HG03469 (cell line): ENCODE measurements at regions not wholly inside any gene's neighbourhood (a gene's known extent, or its start where the extent isn't known, plus 50 kb on each side); places are given as distances from the start of the nearest gene placed in this dataset.
"Not testable (repeated sequence)": the region's sequence is repeated elsewhere in the genome, so short reads cannot be mapped to it uniquely, and the experiment has no call there.

Experiments
- ATAC-seq: cut with Tn5 transposase; IDR thresholded peaks from one replicate; pipeline ENCODE4 v1.9.1; 2021; ENCODE audit warnings: mild to moderate bottlenecking, moderate library complexity, moderate number of reproducible peaks; ENCODE audit not compliant: unreplicated experiment

DNA sequence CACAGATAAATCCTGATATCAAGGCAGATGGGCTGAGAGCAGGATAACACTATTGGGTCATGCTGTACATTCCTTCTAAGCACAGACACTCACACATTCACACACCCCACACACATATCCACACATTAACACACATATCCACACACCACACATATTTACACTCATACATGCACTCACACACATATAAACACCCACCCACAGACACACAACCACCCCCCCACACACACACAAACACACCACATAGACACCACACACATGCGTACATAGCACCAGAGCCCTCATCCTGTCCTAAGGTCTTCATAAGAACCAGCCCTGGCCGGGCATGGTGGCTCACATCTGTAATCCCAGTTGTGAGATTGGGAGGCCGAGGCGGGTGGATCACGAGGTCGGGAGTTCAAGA, 322.3 kb upstream of the ADCY2 start:
- no peak for ATAC-seq

DNA sequence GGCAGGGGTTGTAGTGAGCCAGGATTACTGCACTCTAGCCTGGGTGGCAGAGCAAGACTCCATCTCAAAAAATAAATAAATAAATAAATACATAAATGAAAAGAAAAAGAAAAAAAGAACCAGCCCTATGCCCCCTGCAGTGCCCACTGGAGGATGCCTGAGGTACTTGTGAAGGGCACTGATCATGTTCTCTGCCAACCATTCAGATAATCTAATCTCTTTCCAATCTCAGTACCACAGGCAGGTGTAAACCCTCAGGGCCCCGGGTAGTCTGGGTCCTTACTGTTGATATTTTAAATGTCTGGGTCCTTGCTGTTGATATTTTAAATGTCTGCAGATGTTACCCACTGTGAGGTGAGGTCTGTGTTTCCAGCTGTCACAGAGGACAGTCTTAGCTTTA, 321.8 kb upstream of the ADCY2 start:
- ATAC-seq = no peak

DNA sequence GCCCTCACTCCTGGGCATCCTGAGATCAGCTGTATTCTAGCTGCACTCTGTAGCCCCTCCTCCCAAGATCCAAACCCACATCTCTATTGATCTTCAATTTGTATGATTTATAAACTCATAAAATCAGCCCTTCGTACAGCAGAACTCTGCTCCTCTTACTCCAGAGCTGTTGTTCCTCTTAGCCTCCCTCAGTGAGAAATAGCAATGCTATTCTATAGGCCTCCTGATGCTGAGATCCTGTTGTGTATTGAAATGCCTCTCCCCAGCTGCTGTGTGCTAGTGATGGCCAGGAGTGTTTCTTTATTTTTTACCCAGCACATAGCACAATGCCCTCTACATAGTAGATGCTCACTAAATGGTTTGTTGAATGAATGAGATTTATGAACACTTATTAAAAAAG, 320.5 kb upstream of the ADCY2 start:
- no peak for ATAC-seq

DNA sequence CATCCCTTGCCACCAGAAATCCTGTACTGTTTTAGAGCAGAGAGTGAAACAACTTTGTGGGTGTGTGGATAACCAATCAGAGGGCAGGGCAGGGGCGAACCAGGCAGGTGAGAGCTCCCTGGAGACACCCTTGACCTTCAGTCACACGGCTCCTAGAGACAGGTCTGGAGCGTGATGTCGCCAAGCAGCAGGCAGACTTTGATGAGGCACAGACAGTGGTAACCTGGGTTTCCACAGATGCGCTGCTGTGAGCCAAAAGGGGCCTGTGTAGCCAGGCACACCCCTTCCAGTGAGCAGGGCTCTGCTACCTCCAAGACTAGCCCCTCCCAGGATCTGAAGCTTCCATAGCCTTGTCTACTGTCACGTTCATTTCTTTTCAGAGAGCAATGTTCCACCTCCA, 317.8 kb upstream of the ADCY2 start:
- ATAC-seq = no peak

DNA sequence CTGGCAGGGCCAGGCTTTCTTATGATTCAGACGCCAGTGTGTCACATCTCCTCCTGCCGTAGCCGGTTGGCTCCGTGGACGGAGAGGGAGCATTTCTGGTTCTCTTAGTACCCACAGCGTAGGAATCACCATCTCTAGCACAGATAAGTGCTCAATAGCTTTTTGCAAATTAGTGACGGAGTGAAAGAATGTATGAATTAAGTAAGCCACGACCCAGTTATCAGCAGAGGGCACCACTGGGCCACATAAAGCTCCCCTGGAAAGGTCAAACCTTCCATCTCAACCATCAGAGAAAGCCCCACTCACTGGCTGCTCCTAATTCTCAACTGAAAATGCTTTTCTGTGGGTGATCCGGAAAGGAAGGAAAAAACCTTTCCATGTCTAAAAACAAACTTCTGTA, 317.0 kb upstream of the ADCY2 start:
- ATAC-seq = no peak

DNA sequence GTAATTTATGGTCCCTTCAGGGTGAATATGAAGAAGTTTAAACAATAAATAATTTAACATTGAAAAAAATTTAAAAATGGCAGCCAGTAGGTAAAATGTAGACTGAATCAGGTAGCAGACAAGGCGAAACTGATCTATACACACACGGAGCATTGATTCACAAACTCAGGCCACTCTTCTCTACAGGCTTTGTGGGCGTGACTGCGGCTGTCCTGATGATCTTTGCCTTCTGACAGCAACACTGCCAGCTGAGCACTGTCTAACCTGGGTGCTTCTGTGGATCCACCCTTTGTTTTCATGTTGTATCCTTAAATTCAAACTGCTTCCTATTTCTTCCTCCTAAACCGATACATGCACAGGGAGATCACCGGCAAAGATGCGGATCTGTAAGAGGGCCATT, 315.4 kb upstream of the ADCY2 start:
- ATAC-seq = no peak

DNA sequence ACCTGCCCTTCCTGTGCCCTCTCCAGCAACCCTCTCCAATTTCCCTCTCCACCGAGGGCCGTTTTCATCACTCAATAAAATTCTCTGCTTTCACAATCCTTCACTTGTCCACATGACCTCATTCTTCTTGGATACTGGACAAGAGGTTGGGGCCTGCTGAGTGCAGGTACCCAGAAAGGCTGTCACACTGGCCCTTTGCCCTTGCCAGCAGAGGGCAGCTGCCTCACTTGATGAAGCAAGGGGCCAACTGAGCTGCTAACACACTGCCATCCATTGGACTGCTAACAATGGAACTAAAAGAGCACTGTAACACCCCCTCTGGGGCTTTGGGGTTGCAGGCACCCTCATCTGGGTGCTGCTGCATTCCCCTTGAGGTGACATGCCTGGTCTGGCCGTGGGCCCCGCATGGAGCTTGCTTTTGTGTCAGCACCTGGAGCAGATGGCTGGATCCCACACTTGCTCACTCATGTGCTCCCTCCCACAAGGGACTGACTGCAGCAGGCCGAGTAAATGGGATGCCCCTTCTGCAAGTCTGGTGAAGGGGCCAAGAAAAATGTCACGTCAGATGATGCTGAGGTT, 308.1 kb upstream of the ADCY2 start:
- ATAC-seq = no peak

DNA sequence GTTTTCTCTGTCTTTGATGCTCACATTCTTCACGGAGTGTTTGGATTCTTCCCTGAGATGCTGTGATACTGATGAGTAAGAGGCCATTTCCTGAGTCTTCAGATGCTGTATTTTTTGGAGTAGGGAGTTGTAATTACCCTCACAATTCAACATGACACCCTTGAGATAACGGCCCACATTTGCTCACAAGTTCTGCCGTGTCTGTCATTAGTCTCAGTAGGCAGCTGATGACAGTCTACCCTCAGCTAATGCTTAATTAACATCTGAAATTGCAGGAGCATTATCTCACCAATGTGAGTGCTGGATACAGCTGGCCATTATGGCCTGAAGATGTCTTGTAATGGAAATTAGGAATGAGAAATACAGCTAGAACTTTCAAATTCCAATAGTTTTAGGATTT, 307.1 kb upstream of the ADCY2 start:
- ATAC-seq = no peak

DNA sequence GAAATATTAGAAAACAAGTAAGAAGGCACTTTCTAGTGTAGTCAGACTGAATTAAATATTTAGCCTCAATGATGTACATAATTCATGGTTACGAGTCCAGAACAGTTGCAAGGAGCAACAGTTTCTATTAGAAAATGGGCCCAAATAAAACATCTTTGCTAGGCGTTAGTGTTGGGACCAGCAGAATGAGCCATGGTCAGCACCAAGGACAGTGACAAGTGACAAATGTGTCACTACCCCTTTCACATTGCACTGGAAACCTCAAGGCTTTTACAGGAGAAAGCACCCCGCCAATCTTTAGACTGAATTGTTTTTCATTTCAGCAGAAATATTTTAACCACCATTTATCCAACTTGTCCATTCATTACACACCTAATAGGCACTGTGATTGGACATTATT, 301.3 kb upstream of the ADCY2 start:
- no peak for ATAC-seq

DNA sequence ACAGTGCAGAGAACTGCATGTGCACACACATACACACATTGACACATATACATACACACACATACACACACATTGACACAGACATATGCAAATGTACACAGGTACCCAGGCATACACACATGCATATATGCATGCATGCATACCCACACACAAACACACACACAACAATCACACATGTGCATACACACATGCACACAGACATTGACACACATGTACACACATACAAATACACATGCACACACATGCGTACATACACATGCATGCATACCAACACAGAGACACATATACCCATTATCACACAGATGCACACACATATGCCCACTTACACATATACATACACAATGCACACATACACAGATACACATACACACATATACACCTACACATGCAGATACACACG, 299.6 kb upstream of the ADCY2 start:
- no peak for ATAC-seq

DNA sequence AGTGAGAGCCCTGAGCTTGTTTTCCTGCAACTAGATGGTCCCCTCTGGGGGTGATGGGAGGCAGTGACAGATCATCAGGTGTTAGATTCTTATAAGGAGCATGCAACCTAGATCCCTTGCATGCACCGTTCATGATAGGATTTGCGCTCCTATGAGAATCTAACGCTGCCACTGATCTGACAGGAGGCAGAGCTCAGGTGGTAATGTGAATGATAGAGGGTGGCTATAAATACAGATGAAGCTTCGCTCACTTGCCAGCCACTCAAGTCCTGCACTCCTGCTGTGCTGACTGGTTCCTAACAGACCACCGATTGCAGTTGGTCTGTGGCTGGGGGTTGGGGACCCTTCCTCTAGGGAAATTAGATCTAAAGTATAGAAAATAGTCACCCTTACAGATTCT, 290.6 kb upstream of the ADCY2 start:
- ATAC-seq = no peak

DNA sequence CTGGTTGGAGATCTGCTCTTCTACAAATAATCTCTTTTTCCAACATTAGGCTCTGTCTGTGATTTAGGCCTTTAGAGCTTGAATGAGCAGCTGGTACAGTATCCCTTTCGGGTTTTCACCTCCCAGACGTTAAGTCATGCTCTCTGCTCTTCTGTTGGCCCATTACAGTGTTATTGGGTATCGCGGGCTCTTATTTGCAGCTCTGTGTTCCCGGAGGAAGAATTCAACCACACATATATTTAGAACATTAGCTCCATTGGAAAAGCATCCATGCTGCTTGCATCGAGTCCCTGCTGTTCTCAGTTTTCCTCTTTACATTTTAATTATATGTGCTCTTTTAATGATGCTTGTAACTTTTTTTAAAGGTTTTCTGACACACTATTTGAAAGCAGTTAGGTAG, 278.0 kb upstream of the ADCY2 start:
- ATAC-seq = no peak

DNA sequence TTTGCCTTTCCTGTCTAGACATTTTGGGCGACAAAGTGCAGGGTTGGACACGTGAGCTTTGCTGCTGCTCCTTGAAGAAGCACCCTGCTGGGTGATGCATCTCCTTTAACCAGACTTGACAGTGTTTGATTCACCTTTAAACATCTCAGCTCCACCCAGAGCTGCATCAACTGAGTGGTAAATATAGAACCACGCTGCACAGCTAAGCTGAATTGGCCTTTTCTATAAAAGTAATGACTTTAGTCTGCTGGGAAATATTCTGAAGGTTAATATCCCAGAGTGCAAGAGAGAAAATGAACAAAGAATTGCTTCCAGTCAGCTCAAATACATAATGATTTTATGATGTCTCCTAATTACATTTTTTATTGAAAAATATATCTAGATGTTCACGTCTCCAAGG, 264.3 kb upstream of the ADCY2 start:
- no peak for ATAC-seq

DNA sequence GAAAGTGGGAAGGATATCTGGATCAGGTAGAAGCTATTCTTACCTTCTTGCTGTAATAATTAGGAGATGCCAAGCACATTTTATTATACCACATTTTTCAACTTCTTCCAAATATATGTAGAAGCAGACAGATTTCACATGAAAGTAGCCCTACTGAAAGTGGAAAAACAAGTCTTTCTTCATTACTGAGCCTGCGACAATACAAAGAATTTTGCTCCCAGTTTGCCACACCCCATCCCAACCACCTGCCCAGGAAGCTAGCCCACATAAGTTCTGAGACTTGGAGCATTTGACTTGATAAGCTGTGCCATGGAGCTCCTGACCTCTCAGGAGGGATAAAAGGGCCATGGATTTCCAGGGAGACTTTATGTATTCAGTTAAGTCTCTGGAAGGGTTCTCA, 249.1 kb upstream of the ADCY2 start:
- no peak for ATAC-seq

DNA sequence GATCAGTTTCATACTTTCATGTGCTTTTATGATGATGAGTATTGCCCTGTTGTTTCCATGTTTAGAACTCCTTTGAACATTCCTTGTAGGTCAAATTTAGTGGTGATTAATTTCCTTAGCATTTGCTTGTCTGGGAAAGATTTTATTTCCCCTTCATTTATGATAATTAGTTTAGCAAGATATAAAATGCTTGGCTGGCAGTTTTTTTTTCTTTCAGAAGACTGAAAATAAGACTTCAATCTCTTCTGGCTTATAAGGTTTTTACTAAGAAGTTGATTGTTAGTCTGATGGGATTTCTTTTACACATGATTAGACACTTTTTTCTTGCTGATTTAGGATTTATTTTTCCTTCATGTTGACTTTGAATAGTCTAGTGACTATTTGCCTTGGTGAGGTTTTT, 238.9 kb upstream of the ADCY2 start:
- ATAC-seq = no peak

DNA sequence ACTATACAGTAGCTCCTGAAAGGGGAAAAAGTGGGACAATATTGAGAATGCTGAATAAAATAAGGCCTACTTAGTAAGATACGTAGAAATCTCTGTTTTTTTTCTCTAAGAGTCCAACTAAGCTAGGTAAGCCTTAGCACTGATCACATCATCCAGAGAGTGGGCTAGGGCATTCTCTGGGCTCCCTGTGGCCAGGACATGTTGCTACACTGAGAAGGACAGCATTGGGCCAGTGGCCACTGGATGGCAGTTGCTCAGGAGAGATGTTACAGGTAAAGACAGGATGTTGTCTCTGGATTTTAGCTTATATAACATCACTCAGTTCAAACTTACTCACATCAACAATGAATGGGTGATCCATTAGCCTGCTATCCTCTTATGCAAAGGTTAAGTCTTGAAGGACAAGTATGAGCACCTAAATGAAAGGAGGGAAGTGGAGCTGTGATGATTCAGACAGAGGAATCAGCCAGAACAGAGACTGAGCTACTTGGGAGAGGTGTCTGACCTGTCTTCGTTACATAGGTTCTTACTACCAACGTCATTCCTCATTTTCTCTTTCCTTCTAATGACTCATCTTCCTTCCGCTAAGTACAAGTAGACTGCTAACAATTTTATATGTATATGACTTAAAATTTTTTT, 226.6 kb upstream of the ADCY2 start:
- no peak for ATAC-seq

DNA sequence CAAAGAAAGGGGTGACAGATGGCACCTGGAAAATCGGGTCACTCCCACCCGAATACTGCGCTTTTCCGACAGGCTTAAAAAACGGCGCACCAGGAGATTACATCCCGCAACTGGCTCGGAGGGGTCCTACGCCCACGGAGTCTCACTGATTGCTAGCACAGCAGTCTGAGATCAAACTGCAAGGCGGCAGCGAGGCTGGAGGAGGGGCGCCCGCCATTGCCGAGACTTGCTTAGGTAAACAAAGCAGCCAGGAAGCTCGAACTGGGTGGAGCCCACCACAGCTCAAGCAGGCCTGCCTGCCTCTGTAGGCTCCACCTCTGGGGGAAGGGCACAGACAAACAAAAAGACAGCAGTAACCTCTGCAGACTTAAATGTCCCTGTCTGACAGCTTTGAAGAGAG, 225.2 kb upstream of the ADCY2 start:
- ATAC-seq = not testable (repeated sequence)

DNA sequence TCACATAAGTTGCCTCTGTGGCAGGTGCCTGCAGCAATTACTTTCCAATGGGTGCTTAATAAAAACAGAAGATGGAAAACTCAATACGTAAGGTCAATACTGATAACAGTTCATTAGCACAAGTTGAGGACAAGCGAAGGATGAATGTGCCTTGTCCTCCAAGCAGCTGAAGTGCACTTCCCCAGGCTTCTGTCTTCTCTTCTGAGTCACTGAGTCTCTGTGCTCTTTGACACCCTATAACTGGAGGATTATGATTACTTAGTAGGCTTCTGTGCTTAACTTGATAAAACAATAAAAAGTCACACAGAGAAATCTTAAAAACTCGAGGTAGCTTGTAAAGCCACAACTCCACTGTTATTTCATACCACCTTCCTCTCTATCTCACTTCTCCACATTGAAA, 216.6 kb upstream of the ADCY2 start:
- no peak for ATAC-seq

DNA sequence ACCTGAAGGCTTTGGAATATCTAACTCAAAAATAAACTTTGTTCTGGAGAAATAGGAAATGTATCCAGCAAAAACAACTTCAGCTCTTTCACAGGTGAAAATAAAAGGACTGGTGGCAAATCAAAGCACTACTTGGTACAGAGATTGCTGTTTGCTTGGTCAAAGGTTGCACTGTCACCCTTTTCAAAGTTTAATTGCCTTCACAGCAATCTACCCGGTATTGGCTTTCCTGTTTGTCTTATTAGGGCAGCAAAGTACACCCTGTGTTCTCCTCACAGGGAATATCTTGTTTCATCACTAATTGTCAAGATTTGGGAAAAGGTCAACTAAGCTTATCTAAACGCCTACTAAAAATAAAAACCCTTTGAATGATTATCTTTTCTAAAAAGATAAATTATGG, 214.1 kb upstream of the ADCY2 start:
- no peak for ATAC-seq

DNA sequence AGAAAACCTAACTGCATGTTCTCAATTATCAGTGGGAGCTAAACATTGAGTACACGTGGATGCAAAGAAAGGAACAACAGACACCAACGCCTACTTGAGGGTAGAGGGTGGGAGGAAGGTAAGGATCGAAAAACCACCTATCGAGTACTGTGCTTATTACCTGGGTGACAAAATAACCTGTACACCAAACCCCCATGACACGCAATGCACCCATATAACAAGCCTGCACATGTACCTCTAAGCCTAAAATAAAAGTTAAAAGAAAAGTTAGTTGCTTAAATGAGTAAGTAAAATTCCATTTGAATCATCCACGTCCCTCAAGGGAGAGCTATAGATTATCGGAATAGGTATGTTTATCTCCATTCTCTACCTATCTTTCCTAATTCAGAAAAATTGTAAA, 210.2 kb upstream of the ADCY2 start:
- ATAC-seq = no peak

DNA sequence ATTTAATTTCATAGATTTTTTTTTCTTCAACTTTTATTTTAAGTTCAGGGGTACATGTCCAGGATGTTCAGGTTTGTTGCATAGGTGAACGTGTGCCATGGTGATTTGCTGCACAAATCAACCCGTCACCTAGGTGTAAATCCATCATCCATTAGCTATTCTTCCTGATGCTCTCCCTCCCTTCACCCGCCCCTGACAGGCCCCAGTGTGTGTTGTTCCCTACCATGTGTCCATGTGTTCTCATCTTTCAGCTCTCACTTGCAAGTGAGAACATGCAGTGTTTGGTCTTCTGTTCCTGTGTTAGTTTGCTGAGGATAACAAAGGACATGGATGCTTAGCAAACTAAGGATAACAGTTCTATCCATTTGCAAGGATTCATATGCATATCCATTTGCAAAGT, 209.1 kb upstream of the ADCY2 start:
- ATAC-seq = no peak

DNA sequence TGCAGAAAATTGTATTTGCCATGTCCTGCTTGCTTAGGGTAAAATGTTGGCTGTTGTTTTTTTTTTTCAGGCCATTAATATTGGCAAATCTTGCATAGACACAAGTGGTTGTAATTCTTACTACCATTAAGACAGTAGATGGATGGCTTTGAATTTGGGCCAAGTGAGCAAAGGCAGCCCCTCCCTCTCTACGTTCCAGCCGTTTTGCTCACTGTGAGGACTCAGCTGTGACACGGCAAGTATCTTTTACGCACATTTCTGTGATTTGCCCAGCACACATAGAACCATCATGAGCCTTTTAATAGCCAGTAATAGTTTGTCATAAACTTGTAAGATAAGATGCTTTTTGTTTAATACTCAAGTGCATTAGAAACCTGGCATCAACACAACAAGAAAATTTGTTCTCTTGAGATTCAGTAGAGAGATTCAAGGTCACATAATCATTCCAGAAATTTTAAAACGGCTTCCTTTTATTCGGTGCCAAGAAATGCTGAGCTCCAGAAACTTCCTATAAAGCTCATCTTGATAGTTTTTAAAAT, 205.2 kb upstream of the ADCY2 start:
- ATAC-seq = no peak

DNA sequence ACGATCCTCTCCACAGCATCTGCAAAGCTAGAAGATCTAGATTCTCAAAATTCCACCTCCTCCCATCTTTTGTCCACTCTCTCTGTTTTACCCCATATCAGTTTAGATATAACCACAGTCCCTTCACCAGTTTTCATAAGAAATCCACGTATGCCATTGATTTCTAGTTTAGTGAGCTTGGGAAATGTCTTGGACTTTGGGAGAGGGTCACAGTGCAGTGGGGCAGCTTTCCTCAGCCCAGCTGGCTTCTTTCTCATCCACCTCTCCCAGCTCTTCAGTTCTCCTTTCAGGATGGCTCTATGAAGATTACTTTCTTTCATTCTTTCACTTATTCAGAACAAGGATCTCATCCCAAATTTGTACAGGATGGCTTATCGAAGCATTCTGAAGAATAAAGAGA, 203.9 kb upstream of the ADCY2 start:
- ATAC-seq = no peak
